ENCODE measurements at regions not wholly inside any gene's neighbourhood (a gene's known extent, or its start where the extent isn't known, plus 50 kb on each side); places are given as distances from the start of the nearest gene placed in this dataset.

- Histone ChIP-seq H3K9me3 (peaks cover 28% of the 10 kb centered on the region), H3K27me3 (no peaks in the 10 kb centered on the region), H3K27ac (no peak overlapping the region), H3K4me3 (no peak overlapping the region), H3K4me1 (no peaks in the 10 kb centered on the region), H3K36me3 (no peaks in the 10 kb centered on the region)
- no peak for DNase-seq (ENCODE audit: low spot score in 2 of 2)
- TF ChIP-seq POLR2A (IDR thresholded peaks at IDR 0.05), result no peak
- no peak for TF ChIP-seq EP300 (IDR thresholded peaks at IDR 0.05)
- no peak for TF ChIP-seq CTCF (IDR thresholded peaks at IDR 0.05)
- TF ChIP-seq POLR2AphosphoS5 (IDR thresholded peaks at IDR 0.05), result no peak
Measured at GRCh38 chr9:3586066-3586465, 60.3 kb upstream of the RFX3 start.

- peaks cover 30% of the 10 kb centered on the region for H3K9me3 ChIP-seq
- 76% methylated on average over 6 of the region's 6 CpGs for WGBS
- H3K27me3 ChIP-seq, result no peaks in the 10 kb centered on the region
- TF ChIP-seq EP300 (IDR thresholded peaks at IDR 0.05) (no peak), CTCF (IDR thresholded peaks at IDR 0.05) (no peak), POLR2AphosphoS5 (IDR thresholded peaks at IDR 0.05) (no peak), POLR2A (IDR thresholded peaks at IDR 0.05) (no peak)
- no peak for DNase-seq (ENCODE audit: low spot score in 2 of 2)
- H3K27ac ChIP-seq, result no peak overlapping the region
- no peaks in the 10 kb centered on the region for H3K36me3 ChIP-seq
- no peak overlapping the region for H3K4me3 ChIP-seq
- no peaks in the 10 kb centered on the region for H3K4me1 ChIP-seq
Measured at GRCh38 chr9:3585606-3586005, 59.8 kb upstream of the RFX3 start.

- Histone ChIP-seq H3K27ac (no peak overlapping the region), H3K4me1 (no peaks in the 10 kb centered on the region), H3K4me3 (no peak overlapping the region), H3K9me3 (peaks cover 23% of the 10 kb centered on the region), H3K27me3 (no peaks in the 10 kb centered on the region), H3K36me3 (no peaks in the 10 kb centered on the region)
- no peak for DNase-seq (ENCODE audit: low spot score in 2 of 2)
- no peak for TF ChIP-seq POLR2AphosphoS5 (IDR thresholded peaks at IDR 0.05)
- no peak for TF ChIP-seq EP300 (IDR thresholded peaks at IDR 0.05)
- TF ChIP-seq POLR2A (IDR thresholded peaks at IDR 0.05), result no peak
- no peak for TF ChIP-seq CTCF (IDR thresholded peaks at IDR 0.05)
- 94% methylated on average over 2 of the region's 2 CpGs for WGBS
Measured at GRCh38 chr9:3578786-3579185, 53.0 kb upstream of the RFX3 start.

- TF ChIP-seq CTCF (IDR thresholded peaks at IDR 0.05) (no peak), EP300 (IDR thresholded peaks at IDR 0.05) (no peak), POLR2AphosphoS5 (IDR thresholded peaks at IDR 0.05) (no peak), POLR2A (IDR thresholded peaks at IDR 0.05) (no peak)
- no peak for DNase-seq (ENCODE audit: low spot score in 2 of 2)
- H3K9me3 ChIP-seq, result peaks cover 5% of the 10 kb centered on the region
- H3K4me3 ChIP-seq, result no peak overlapping the region
- no peaks in the 10 kb centered on the region for H3K36me3 ChIP-seq
- WGBS, result 81% methylated on average over 7 of the region's 7 CpGs
- no peaks in the 10 kb centered on the region for H3K4me1 ChIP-seq
- H3K27me3 ChIP-seq, result no peaks in the 10 kb centered on the region
- H3K27ac ChIP-seq, result no peak overlapping the region
Measured at GRCh38 chr9:3576328-3576727, 50.5 kb upstream of the RFX3 start.

- WGBS, result 98% methylated on average over 3 of the region's 3 CpGs
- Histone ChIP-seq H3K9me3 (no peaks in the 10 kb centered on the region), H3K27ac (no peak overlapping the region), H3K36me3 (no peaks in the 10 kb centered on the region), H3K27me3 (no peaks in the 10 kb centered on the region), H3K4me3 (no peak overlapping the region), H3K4me1 (no peaks in the 10 kb centered on the region)
- TF ChIP-seq POLR2A (IDR thresholded peaks at IDR 0.05), result no peak
- no peak for TF ChIP-seq EP300 (IDR thresholded peaks at IDR 0.05)
- DNase-seq (ENCODE audit: low spot score in 2 of 2), result no peak
Measured at GRCh38 chr9:3575821-3576220, 50.0 kb upstream of the RFX3 start.

All from suprapubic skin (tissue), 4 donors.